Caco-2 (cell line): ENCODE measurements at regions not wholly inside any gene's neighbourhood (a gene's known extent, or its start where the extent isn't known, plus 50 kb on each side); places are given as distances from the start of the nearest gene placed in this dataset.

Experiments used
- BruUV-seq: library from RNA; stranded (reverse); fragments of 400-500 nt; replicated peaks from 2 replicates; lab custom pipeline; 2021; lab: Mats Ljungman, UMichigan
- CTCF ChIA-PET: fragments of 300-600 bp; sonication (Branson Sonifier 250); formaldehyde crosslinking; loops from one replicate; lab custom pipeline; 2022; ENCODE audit warnings: antibody characterized with exemption; lab: Charles Lee
- POLR2A ChIA-PET: fragments of 300-600 bp; sonication (Branson Sonifier 250); formaldehyde crosslinking; loops from one replicate; lab custom pipeline; 2022; ENCODE audit warnings: antibody characterized with exemption; lab: Charles Lee
- DNase-seq, 2 experiments: peaks; one replicate each; pipeline versions ENCODE4 v3.0.0 to v3.0.0-alpha.2; 2020 to 2022
- H3K27me3 ChIP-seq: replicated peaks from 2 replicates; pipeline ENCODE4 v1.6.0; 2011; ENCODE audit warnings: low read length; ENCODE audit not compliant: control insufficient read depth, insufficient read depth
- H3K36me3 ChIP-seq: 2 replicates; pipeline ENCODE4 v1.5.1; 2011; ENCODE audit warnings: low read length; ENCODE audit not compliant: control insufficient read depth, insufficient read depth
- H3K4me1 ChIP-seq: fragments of 250-450 bp; sonication (Bioruptor Pico); 2 replicates; pipeline ENCODE4 v1.5.1; 2020; ENCODE audit warnings: mild to moderate bottlenecking
- H3K4me3 ChIP-seq: 2 replicates; pipeline ENCODE4 v1.5.1; 2011; ENCODE audit warnings: low read depth, mild to moderate bottlenecking, control low read depth, low read length
- H3K9me3 ChIP-seq: fragments of 250-450 bp; sonication (Bioruptor Pico); 2 replicates; pipeline ENCODE4 v1.5.1; 2020; ENCODE audit warnings: mild to moderate bottlenecking, moderate library complexity
- H3K27ac Mint-ChIP-seq: one replicate; pipeline ENCODE4 v1.8.0; 2022; ENCODE audit warnings: mixed read lengths; ENCODE audit not compliant: unreplicated experiment
- H3K27me3 Mint-ChIP-seq: one replicate; pipeline ENCODE4 v1.8.0; 2022; ENCODE audit warnings: mixed read lengths; ENCODE audit not compliant: insufficient read depth, unreplicated experiment
- H3K36me3 Mint-ChIP-seq: one replicate; pipeline ENCODE4 v1.8.0; 2022; ENCODE audit warnings: mild to moderate bottlenecking, mixed read lengths; ENCODE audit not compliant: insufficient read depth, unreplicated experiment
- H3K4me1 Mint-ChIP-seq: one replicate; pipeline ENCODE4 v1.8.0; 2022; ENCODE audit warnings: low read depth, mixed read lengths; ENCODE audit not compliant: unreplicated experiment
- H3K4me3 Mint-ChIP-seq: one replicate; pipeline ENCODE4 v1.8.0; 2022; ENCODE audit warnings: mild to moderate bottlenecking, moderate library complexity, mixed read lengths; ENCODE audit not compliant: unreplicated experiment
- H3K9me3 Mint-ChIP-seq: one replicate; pipeline ENCODE4 v1.8.0; 2022; ENCODE audit warnings: mixed read lengths; ENCODE audit not compliant: unreplicated experiment
- CTCF ChIP-seq, 2 experiments: fragments of 200-600 bp in 1 of 2; IDR thresholded peaks; 1 replicate in 1 of 2; 2 replicates in 1 of 2; pipeline versions ENCODE4 v1.5.1 to v1.8.0; 2011 to 2022; ENCODE audit warnings: antibody characterized with exemption in 1 of 2, control low read depth in 1 of 2, inconsistent platforms in 1 of 2, low read depth in 1 of 2, low read length in 1 of 2, mild to moderate bottlenecking in 1 of 2, moderate library complexity in 1 of 2; ENCODE audit not compliant: insufficient read depth in 1 of 2, severe bottlenecking in 1 of 2, unreplicated experiment in 1 of 2
- intact Hi-C: fragments of 100-400 bp; cut with micrococcal nuclease; formaldehyde crosslinking; loops from one replicate; pipeline ENCODE4 v1.10.0; 2022; ENCODE audit not compliant: unreplicated experiment

GRCh38 chr2:201949927-201950246, 83.8 kb upstream of the FZD7 start:
- no peaks in the 10 kb centered on the region for H3K27me3 ChIP-seq
- no peak for DNase-seq
- Mint-ChIP-seq H3K27me3 (no peaks in the 10 kb centered on the region), H3K9me3 (no peaks in the 10 kb centered on the region), H3K36me3 (no peaks in the 10 kb centered on the region), H3K4me1 (peaks cover 14% of the 10 kb centered on the region), H3K4me3 (no peak overlapping the region), H3K27ac (peak overlapping the region; percentile 64)
- peaks cover 6% of the 10 kb centered on the region for H3K4me1 ChIP-seq
- intact Hi-C loops: loop anchor here (10.0 kb wide), 1 partner anchor 625 kb away; no protein-coding TSS in a partner anchor
- ChIA-PET POLR2A (no interaction called here), CTCF (no interaction called here)
- no TSS peak for BruUV-seq
- no peak overlapping the region for H3K4me3 ChIP-seq
- no peak for TF ChIP-seq CTCF (IDR thresholded peaks at IDR 0.05; ENCODE audit: insufficient read depth in 1 of 2, low read depth in 1 of 2, low read length in 1 of 2, severe bottlenecking in 1 of 2, unreplicated experiment in 1 of 2)
- H3K9me3 ChIP-seq: no peaks in the 10 kb centered on the region
- H3K36me3 ChIP-seq: no peaks in the 10 kb centered on the region

- H3K27me3 Mint-ChIP-seq: no peaks in the 10 kb centered on the region
- POLR2A ChIA-PET: no interaction called here
- no peak for DNase-seq
- BruUV-seq: no TSS peak
- H3K4me1 ChIP-seq: peaks cover 6% of the 10 kb centered on the region
- H3K4me3 ChIP-seq: no peak overlapping the region
- CTCF ChIA-PET: no interaction called here
- no peaks in the 10 kb centered on the region for H3K36me3 Mint-ChIP-seq
- H3K27me3 ChIP-seq: no peaks in the 10 kb centered on the region
- intact Hi-C loops: no loop called here
- H3K4me3 Mint-ChIP-seq: no peak overlapping the region
- H3K36me3 ChIP-seq: no peaks in the 10 kb centered on the region
- peaks cover 14% of the 10 kb centered on the region for H3K4me1 Mint-ChIP-seq
- no peaks in the 10 kb centered on the region for H3K9me3 ChIP-seq
- no peak for TF ChIP-seq CTCF (IDR thresholded peaks at IDR 0.05; ENCODE audit: insufficient read depth in 1 of 2, low read depth in 1 of 2, low read length in 1 of 2, severe bottlenecking in 1 of 2, unreplicated experiment in 1 of 2)
- no peak overlapping the region for H3K27ac Mint-ChIP-seq
- no peaks in the 10 kb centered on the region for H3K9me3 Mint-ChIP-seq
Observed at GRCh38 chr2:201950606-201951005, 83.0 kb upstream of the FZD7 start.

GRCh38 chr2:201952187-201952586, 81.5 kb upstream of the FZD7 start:
- Histone ChIP-seq H3K4me3 (no peak overlapping the region), H3K27me3 (no peaks in the 10 kb centered on the region), H3K4me1 (peaks cover 6% of the 10 kb centered on the region), H3K36me3 (no peaks in the 10 kb centered on the region), H3K9me3 (no peaks in the 10 kb centered on the region)
- Mint-ChIP-seq H3K4me1 (peaks cover 14% of the 10 kb centered on the region), H3K4me3 (no peak overlapping the region), H3K9me3 (no peaks in the 10 kb centered on the region), H3K36me3 (no peaks in the 10 kb centered on the region), H3K27ac (no peak overlapping the region), H3K27me3 (no peaks in the 10 kb centered on the region)
- TF ChIP-seq CTCF (IDR thresholded peaks at IDR 0.05; ENCODE audit: insufficient read depth in 1 of 2, low read depth in 1 of 2, low read length in 1 of 2, severe bottlenecking in 1 of 2, unreplicated experiment in 1 of 2): no peak
- BruUV-seq: no TSS peak
- intact Hi-C loops: no loop called here
- ChIA-PET CTCF (no interaction called here), POLR2A (no interaction called here)
- no peak for DNase-seq
